ENCODE measurements at regions not wholly inside any gene's neighbourhood (a gene's known extent, or its start where the extent isn't known, plus 50 kb on each side); places are given as distances from the start of the nearest gene placed in this dataset.

DNA sequence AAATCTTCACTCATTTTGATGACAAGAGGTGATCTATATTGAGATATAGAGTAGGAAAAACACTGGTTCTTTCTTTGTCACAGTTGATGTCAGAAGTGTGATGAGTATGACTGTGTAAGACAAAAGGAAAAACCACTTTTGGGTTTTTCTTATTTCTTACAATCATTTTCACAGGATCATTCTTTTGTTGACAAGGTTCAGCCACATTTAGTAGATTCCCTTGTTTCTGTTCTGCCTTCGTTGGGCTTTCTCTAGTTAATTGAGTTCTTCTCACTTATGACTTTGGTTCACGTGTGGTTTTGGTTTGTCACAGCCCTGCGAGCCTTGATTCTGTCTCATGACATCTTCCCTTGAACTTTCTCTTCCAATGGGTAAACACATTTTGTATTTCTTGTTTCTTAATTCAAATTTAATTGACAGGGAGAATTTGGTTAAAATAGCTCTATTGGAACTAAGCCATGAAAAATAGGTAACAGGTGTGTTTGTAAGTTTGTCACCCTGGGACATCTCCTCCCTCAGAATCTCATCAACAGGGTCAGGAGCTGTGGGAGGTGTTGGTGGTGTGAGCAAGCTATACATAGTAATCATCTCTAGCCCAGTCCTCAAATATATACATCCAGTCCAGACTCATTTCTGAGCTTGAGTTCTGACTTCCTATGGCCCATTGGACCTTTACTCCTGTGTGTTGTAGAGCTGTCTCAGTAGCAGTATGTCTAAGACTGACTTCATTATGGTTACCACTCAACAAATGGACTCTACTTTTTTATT is 255.3 kb downstream of the BMP4 start:
- Histone ChIP-seq H3K36me3 (no peaks in the 10 kb centered on the region), H3K27me3 (no peaks in the 10 kb centered on the region), H3K4me1 (no peaks in the 10 kb centered on the region), H3K27ac (no peak overlapping the region), H3K9me3 (no peaks in the 10 kb centered on the region), H3K4me3 (no peak overlapping the region)
- WGBS, 2 donors: 64 to 69% methylated on average over 3 of the region's 3 CpGs
- TF ChIP-seq, protein P1, sequence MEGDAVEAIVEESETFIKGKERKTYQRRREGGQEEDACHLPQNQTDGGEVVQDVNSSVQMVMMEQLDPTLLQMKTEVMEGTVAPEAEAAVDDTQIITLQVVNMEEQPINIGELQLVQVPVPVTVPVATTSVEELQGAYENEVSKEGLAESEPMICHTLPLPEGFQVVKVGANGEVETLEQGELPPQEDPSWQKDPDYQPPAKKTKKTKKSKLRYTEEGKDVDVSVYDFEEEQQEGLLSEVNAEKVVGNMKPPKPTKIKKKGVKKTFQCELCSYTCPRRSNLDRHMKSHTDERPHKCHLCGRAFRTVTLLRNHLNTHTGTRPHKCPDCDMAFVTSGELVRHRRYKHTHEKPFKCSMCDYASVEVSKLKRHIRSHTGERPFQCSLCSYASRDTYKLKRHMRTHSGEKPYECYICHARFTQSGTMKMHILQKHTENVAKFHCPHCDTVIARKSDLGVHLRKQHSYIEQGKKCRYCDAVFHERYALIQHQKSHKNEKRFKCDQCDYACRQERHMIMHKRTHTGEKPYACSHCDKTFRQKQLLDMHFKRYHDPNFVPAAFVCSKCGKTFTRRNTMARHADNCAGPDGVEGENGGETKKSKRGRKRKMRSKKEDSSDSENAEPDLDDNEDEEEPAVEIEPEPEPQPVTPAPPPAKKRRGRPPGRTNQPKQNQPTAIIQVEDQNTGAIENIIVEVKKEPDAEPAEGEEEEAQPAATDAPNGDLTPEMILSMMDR (IDR thresholded peaks at IDR 0.05): no peak
- TF ChIP-seq POLR2A (IDR thresholded peaks at IDR 0.05) (no peak), EP300 (IDR thresholded peaks at IDR 0.05) (no peak)
- no peak for DNase-seq (ENCODE audit: low spot score in 2 of 2)

DNA sequence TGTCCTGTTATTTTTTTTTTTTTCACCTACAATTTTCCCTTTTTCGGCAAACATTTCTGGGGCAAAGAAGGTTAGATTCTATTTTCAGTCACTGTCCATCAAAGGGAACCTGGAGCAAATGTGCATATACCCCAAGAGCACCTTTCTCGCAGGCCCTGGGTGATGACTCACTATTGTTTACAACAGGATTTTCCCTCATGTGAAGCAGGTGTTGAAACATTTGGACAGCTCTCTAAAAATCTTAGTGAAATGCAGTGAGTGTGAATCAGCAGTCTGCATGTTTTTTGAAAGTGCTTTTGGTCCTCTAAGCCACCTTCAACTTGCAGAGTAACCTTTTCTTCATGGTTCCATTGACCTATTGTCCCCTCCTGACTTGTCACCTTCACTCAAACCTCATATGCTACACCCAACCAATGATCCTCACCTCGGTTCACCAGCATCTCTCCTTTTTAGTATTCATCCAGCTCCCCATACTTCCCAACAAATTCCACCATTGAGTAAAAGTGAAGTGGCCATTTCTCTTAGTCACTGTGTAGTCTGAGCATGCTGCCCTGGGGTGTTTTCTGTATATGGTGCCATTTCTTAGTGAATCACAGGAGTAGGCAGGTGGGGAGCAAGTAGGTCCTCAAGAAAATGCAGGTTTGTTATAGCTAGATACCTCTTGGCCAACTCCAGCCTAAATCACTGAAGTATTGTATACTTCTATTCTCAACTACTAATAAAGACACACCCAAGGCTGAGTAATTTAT is 260.2 kb downstream of the BMP4 start:
- Histone ChIP-seq H3K4me1 (no peaks in the 10 kb centered on the region), H3K36me3 (no peaks in the 10 kb centered on the region), H3K4me3 (no peak overlapping the region), H3K27me3 (no peaks in the 10 kb centered on the region), H3K27ac (no peak overlapping the region), H3K9me3 (no peaks in the 10 kb centered on the region)
- DNase-seq (ENCODE audit: low spot score in 2 of 2): no peak
- 64 to 84% methylated on average over 3 of the region's 3 CpGs for WGBS, 2 donors
- TF ChIP-seq, protein P1 (IDR thresholded peaks at IDR 0.05): no peak
- TF ChIP-seq EP300 (IDR thresholded peaks at IDR 0.05): no peak
- no peak for TF ChIP-seq POLR2A (IDR thresholded peaks at IDR 0.05)

DNA sequence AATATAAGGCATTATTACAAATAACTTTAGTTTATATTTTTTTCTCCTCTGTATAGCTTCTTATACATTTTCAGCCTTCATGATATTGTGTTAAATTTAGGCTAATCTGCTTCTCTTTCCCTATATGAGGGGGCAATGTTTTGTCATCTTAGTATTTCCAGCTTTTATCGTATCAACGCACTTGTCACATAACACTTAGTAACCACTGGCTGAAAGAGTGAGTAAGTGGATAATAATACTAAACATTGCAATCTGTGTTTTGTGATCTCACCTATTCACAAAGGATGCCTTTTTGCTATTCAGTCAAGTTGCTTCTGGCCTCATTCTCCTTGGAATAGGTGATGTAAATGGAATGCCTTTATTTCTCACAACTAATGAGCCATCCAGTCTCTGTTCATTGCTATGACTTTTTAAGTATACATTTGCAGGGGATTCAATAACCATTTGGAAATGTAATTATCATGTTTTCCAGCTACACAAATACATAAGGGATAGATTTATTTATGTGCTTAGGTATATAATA is 260.9 kb downstream of the BMP4 start:
- no peak for TF ChIP-seq EP300 (IDR thresholded peaks at IDR 0.05)
- TF ChIP-seq, protein P1 (IDR thresholded peaks at IDR 0.05): no peak
- TF ChIP-seq POLR2A (IDR thresholded peaks at IDR 0.05): no peak
- Histone ChIP-seq H3K9me3 (no peaks in the 10 kb centered on the region), H3K36me3 (no peaks in the 10 kb centered on the region), H3K4me1 (no peaks in the 10 kb centered on the region), H3K27me3 (no peaks in the 10 kb centered on the region), H3K4me3 (no peak overlapping the region), H3K27ac (no peak overlapping the region)
- DNase-seq (ENCODE audit: low spot score in 2 of 2): no peak
- 91 to 94% methylated on average over 2 of the region's 2 CpGs for WGBS, 2 donors

DNA sequence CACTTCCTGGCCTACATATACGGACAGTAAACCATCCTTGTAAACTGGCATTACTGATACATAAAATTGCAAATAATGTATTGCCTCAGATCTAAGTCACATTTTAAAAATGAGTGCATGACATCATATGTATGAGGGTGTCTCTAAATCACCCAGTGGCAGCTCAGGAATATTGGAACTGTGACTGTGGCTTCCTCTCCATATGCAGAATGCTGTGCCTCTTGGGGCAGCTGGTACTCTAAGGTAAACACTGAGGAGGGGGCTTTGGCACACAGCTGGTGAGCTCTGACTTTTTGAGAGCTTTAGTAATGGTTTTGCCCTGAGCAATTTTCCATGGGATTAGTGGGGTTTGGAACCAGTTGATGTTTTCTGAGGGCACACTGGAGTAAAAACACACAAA is 263.7 kb downstream of the BMP4 start:
- H3K27me3 ChIP-seq: no peaks in the 10 kb centered on the region
- no peak overlapping the region for H3K4me3 ChIP-seq
- H3K9me3 ChIP-seq: no peaks in the 10 kb centered on the region
- 32 to 52% methylated on average over 1 of the region's 1 CpG for WGBS, 2 donors
- DNase-seq (ENCODE audit: low spot score in 2 of 2): no peak
- TF ChIP-seq, protein P1 (IDR thresholded peaks at IDR 0.05): no peak
- H3K36me3 ChIP-seq: no peaks in the 10 kb centered on the region
- no peak overlapping the region for H3K27ac ChIP-seq
- H3K4me1 ChIP-seq: no peaks in the 10 kb centered on the region

DNA sequence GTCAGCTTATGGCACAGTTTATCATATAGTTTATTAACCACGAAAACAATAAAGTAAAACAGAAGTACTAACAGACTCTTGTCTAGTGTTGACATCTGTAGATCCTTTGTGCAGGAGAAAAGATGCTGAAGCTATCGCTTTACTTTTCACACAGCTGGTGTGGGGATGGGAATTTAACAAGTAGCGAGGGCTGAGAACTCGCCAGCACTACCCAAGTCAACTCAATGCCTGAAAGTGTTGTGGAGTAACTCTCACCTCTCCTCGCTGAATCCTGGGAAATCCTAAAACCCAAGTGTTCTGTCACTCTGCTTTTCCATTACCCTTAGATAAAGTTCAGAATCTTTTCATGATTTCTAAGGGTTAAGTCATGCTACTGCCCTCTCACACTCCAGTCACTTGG is 264.2 kb downstream of the BMP4 start:
- no peak for TF ChIP-seq EP300 (IDR thresholded peaks at IDR 0.05)
- no peak for TF ChIP-seq POLR2A (IDR thresholded peaks at IDR 0.05)
- TF ChIP-seq, protein P1 (IDR thresholded peaks at IDR 0.05): no peak
- H3K27ac ChIP-seq: no peak overlapping the region
- 80 to 81% methylated on average over 5 of the region's 5 CpGs for WGBS, 2 donors
- H3K4me3 ChIP-seq: no peak overlapping the region
- DNase-seq (ENCODE audit: low spot score in 2 of 2): no peak
- H3K27me3 ChIP-seq: no peaks in the 10 kb centered on the region
- no peaks in the 10 kb centered on the region for H3K9me3 ChIP-seq
- H3K36me3 ChIP-seq: no peaks in the 10 kb centered on the region
- H3K4me1 ChIP-seq: peaks cover 0 to 4% (median 0%) of the 10 kb centered on the region in 4 donors
